Tibial nerve (tissue), 4 donors: ENCODE measurements at regions not wholly inside any gene's neighbourhood (a gene's known extent, or its start where the extent isn't known, plus 50 kb on each side); places are given as distances from the start of the nearest gene placed in this dataset.

Experiments
- DNase-seq, 2 donors: peaks; one replicate each; pipeline ENCODE4 v3.0.0-alpha.2; 2019; ENCODE audit warnings: low spot score in 2 of 2
- H3K27ac ChIP-seq, 4 donors: fragments of 200-600 bp; sonication (generic) in 3 of 4; one replicate each; pipeline ENCODE4 v1.5.1; 2017 to 2019; ENCODE audit warnings: mild to moderate bottlenecking in 1 of 4
- H3K27me3 ChIP-seq, 2 donors: fragments of 200-600 bp; sonication (generic) in 1 of 2; one replicate each; pipeline versions ENCODE4 v1.5.1 to v1.6.0; 2017 to 2019
- H3K36me3 ChIP-seq, 3 donors: fragments of 200-600 bp; sonication (generic); one replicate each; pipeline ENCODE4 v1.5.1; 2018 to 2019
- H3K4me1 ChIP-seq, 4 donors: fragments of 200-600 bp; sonication (generic) in 3 of 4; one replicate each; pipeline ENCODE4 v1.5.1; 2017 to 2019
- H3K4me3 ChIP-seq, 4 donors: fragments of 200-600 bp; sonication (generic) in 3 of 4; one replicate each; pipeline ENCODE4 v1.5.1; 2017 to 2019; ENCODE audit warnings: mild to moderate bottlenecking in 1 of 4, moderate library complexity in 1 of 4
- H3K9me3 ChIP-seq, 4 donors: fragments of 200-600 bp; sonication (generic) in 3 of 4; one replicate each; pipeline ENCODE4 v1.5.1; 2017 to 2019
- EP300 ChIP-seq, 2 donors: sonication (generic); formaldehyde crosslinking; IDR thresholded peaks; one replicate each; pipeline ENCODE4 v1.6.1; 2017; ENCODE audit warnings: antibody characterized with exemption in 2 of 2, mild to moderate bottlenecking in 1 of 2
- POLR2A ChIP-seq, 2 donors: fragments of 450-650 bp; IDR thresholded peaks; one replicate each; pipeline ENCODE4 v1.6.1; 2017; ENCODE audit warnings: antibody characterized with exemption in 2 of 2, mild to moderate bottlenecking in 2 of 2, moderate library complexity in 2 of 2
- WGBS, 2 donors: methylation state at CpG; one replicate each; pipeline ENCODE4 v1.1.5; 2018; 5-methylcytosine and 5-hydroxymethylcytosine counted together
- TF ChIP-seq, protein P1 (sequence below), 5 experiments: fragments of 200-600 bp in 3 of 5; fragments of 450-650 bp in 2 of 5; sonication (generic) in 3 of 5; IDR thresholded peaks; one replicate each; pipeline ENCODE4 v1.5.1; 2016 to 2019; ENCODE audit warnings: antibody characterized with exemption in 5 of 5, mild to moderate bottlenecking in 3 of 5, moderate library complexity in 2 of 5

DNA sequence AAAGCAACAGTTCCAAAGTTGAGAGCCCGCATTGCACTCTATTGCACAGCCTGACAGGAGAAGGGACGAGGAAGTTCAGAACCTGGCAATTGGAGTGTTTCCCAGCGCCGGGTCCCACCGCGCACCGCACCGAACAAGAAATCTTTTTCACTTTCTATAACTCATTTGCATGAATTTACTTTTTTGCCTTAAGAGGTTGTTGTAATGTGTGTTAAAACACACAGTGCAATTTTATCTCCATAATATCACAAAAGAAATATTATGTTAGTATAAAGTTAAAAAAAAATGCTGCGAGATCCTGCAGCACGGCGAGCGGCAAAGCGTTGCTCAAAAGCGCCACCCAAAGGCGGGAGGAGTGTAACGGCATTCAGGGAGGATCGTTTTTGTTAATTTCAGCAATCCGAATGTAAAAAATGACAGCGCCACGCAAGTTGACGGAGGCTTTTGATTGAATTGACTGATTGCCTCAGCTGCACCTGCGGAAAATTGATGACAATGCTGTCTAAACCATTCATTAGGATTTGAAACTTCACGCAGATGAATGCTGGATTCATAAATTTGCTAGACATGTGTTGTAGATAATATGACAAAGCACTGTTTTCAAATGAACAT lies 303.6 kb upstream of the ZNF507 start:
- TF ChIP-seq EP300 (IDR thresholded peaks at IDR 0.05), result peak in 1 of 2 donors; percentile 31
- TF ChIP-seq, protein P1, sequence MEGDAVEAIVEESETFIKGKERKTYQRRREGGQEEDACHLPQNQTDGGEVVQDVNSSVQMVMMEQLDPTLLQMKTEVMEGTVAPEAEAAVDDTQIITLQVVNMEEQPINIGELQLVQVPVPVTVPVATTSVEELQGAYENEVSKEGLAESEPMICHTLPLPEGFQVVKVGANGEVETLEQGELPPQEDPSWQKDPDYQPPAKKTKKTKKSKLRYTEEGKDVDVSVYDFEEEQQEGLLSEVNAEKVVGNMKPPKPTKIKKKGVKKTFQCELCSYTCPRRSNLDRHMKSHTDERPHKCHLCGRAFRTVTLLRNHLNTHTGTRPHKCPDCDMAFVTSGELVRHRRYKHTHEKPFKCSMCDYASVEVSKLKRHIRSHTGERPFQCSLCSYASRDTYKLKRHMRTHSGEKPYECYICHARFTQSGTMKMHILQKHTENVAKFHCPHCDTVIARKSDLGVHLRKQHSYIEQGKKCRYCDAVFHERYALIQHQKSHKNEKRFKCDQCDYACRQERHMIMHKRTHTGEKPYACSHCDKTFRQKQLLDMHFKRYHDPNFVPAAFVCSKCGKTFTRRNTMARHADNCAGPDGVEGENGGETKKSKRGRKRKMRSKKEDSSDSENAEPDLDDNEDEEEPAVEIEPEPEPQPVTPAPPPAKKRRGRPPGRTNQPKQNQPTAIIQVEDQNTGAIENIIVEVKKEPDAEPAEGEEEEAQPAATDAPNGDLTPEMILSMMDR (IDR thresholded peaks at IDR 0.05), result peak; percentile 56 to 74 (median 63)
- TF ChIP-seq POLR2A (IDR thresholded peaks at IDR 0.05), result no peak
- Histone ChIP-seq H3K36me3 (no peaks in the 10 kb centered on the region), H3K9me3 (no peaks in the 10 kb centered on the region), H3K27ac (no peak overlapping the region), H3K27me3 (peaks cover 0 to 7% of the 10 kb centered on the region in 2 donors), H3K4me3 (peak overlapping the region in 1 of 4 donors; percentile 34), H3K4me1 (peaks cover 0 to 8% (median 0%) of the 10 kb centered on the region in 4 donors)
- WGBS, 2 donors, result 2% methylated on average over 23 of the region's 23 CpGs
- DNase-seq, result no peak

DNA sequence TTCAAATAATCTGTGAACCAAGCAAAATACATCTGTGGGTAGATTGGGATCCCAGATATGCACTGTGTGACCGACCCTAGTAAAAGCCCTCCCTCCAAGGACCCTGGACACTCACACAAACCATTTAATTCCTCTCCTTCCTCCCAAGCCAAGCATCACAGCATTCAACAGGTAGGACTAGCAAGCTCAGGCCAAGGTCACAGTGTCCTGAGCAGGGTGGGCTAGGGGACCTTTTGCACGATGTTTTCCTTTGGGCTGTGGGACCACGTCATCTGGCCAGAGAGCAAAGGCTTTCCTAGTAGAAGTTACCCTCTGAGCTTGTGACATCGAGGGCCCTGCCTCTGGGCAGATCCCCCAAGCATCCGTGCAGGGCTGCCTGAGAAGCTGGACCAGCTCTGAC lies 297.6 kb upstream of the ZNF507 start:
- no peaks in the 10 kb centered on the region for H3K36me3 ChIP-seq
- H3K4me1 ChIP-seq, result no peaks in the 10 kb centered on the region
- TF ChIP-seq, protein P1 (IDR thresholded peaks at IDR 0.05), result no peak
- no peak for TF ChIP-seq EP300 (IDR thresholded peaks at IDR 0.05)
- TF ChIP-seq POLR2A (IDR thresholded peaks at IDR 0.05), result no peak
- H3K9me3 ChIP-seq, result no peaks in the 10 kb centered on the region
- no peak overlapping the region for H3K27ac ChIP-seq
- no peak overlapping the region for H3K4me3 ChIP-seq
- no peaks in the 10 kb centered on the region for H3K27me3 ChIP-seq
- WGBS, 2 donors, result 71 to 73% methylated on average over 4 to 5 of the region's 5 CpGs
- no peak for DNase-seq

DNA sequence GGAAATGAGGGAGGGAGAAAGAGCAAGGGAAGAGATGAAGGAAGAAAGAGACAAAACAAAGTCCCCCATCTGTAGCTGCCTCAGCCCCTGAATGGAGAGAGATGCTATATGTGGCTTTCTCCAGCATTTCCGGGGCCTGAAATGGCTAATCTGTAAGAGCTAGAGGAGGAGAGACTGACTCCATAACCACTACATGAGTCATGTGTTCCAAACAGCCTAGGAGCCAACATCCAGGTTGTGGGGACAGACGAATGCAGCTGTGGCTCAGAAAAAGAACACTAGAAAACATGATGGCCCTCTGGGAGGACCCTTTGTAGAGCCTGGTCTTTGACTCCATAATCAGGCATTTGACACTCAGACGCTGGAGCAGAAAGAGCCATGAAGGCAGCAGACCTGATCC lies 292.0 kb upstream of the ZNF507 start:
- Histone ChIP-seq H3K36me3 (no peaks in the 10 kb centered on the region), H3K4me1 (no peaks in the 10 kb centered on the region), H3K27ac (no peak overlapping the region), H3K27me3 (no peaks in the 10 kb centered on the region), H3K4me3 (no peak overlapping the region), H3K9me3 (no peaks in the 10 kb centered on the region)
- TF ChIP-seq EP300 (IDR thresholded peaks at IDR 0.05), result no peak
- no peak for TF ChIP-seq POLR2A (IDR thresholded peaks at IDR 0.05)
- TF ChIP-seq, protein P1 (IDR thresholded peaks at IDR 0.05), result no peak
- 66 to 75% methylated on average over 3 of the region's 3 CpGs for WGBS, 2 donors
- no peak for DNase-seq

DNA sequence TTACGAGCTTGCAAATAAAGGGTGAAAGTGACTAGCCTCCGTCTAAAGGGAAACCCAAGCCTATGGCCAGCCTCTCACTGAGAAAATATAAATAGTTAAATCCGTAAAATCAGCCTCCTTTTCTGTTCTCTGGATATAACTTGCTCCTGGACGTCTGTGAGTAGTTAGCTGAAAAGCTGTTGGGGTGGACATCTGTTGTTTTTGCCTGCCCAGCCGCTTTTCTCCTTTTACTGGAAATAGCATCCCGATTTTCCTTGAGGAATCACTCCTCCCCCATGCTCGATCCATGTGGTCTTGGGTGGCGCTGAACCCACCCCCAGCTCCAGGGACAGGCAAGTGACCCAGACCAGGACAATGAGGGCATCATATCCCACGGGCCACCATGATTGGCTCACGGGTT lies 291.5 kb upstream of the ZNF507 start:
- H3K9me3 ChIP-seq, result no peaks in the 10 kb centered on the region
- no peaks in the 10 kb centered on the region for H3K4me1 ChIP-seq
- no peaks in the 10 kb centered on the region for H3K36me3 ChIP-seq
- H3K4me3 ChIP-seq, result no peak overlapping the region
- TF ChIP-seq, protein P1 (IDR thresholded peaks at IDR 0.05), result no peak
- TF ChIP-seq EP300 (IDR thresholded peaks at IDR 0.05) (no peak), POLR2A (IDR thresholded peaks at IDR 0.05) (no peak)
- H3K27ac ChIP-seq, result no peak overlapping the region
- no peaks in the 10 kb centered on the region for H3K27me3 ChIP-seq
- no peak for DNase-seq
- 54 to 58% methylated on average over 10 of the region's 10 CpGs for WGBS, 2 donors

DNA sequence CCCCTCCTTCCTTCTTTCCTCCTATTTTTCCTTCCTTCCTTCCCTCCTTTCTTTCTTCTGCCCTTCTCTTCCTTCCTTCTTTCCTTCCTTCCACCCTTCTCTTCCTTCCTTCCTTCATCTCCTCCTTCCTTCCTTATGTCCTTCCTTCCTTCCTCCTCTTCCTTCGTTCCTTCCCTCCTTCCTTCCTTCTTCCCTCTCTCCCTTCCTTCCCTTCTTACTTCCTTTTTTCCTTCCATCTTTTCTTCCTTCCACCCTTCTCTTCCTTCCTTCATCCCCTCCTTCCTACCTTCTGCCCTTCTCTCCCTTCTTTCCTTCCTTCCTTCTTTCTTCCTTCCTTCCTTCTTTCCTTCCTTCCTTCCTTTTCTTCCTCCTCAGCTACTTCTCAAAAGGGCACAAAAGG lies 287.3 kb upstream of the ZNF507 start:
- Histone ChIP-seq H3K27me3 (no peaks in the 10 kb centered on the region), H3K36me3 (no peaks in the 10 kb centered on the region), H3K4me1 (no peaks in the 10 kb centered on the region), H3K9me3 (no peaks in the 10 kb centered on the region), H3K27ac (no peak overlapping the region), H3K4me3 (no peak overlapping the region)
- TF ChIP-seq POLR2A (IDR thresholded peaks at IDR 0.05), result no peak
- no peak for TF ChIP-seq EP300 (IDR thresholded peaks at IDR 0.05)
- TF ChIP-seq, protein P1 (IDR thresholded peaks at IDR 0.05), result no peak
- 47 to 89% methylated on average over 1 of the region's 1 CpG for WGBS, 2 donors
- DNase-seq, result no peak
